ENCODE measurements at regions not wholly inside any gene's neighbourhood (a gene's known extent, or its start where the extent isn't known, plus 50 kb on each side); places are given as distances from the start of the nearest gene placed in this dataset.
A peak's percentile ranks its signal among the peaks of the same experiment; 100 is the strongest.

DNA sequence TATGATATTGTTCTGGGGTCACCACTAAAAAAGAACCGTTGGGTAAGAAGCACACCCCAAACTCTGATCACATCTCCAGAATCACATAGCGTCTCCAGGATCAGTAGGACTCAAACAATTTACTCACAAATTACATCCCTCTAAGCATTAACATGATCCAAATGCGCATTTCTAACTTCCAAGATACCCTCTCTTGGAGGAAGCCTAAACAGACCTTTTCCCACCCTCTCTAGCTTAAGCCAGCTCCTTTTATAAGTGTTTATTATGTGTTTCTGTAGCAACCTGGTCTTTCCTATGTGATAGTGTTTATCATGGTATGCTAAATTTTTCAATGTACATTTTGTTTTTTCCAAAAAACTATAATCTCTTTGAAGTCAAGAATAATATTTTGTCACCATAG, 1846.5 kb downstream of the OLFM4 start:
- POLR2A ChIA-PET (ENCODE audit: partially characterized antibody): no interaction called here
- H2BK12ac ChIP-seq (ENCODE audit: low read depth, low read length): no peak overlapping the region
- CTCF ChIA-PET (ENCODE audit: partially characterized antibody): interaction anchor here (0.9 kb wide), 1 partner anchor 370 kb away, joined by 4 read pairs; no protein-coding TSS in a partner anchor
- H3K23me2 ChIP-seq (ENCODE audit: low read depth, low read length): no peaks in the 10 kb centered on the region
- no peak overlapping the region; the same call in 1 of the 2 replicates for H2BK20ac ChIP-seq (ENCODE audit: low read length)
- H3K27me3 ChIP-seq (replicated peaks in 1 of 4; ENCODE audit: control insufficient read depth in 3 of 4, extremely low read depth in 1 of 4, insufficient read depth in 3 of 4, low read length in 3 of 4): no peaks in the 10 kb centered on the region
- TF ChIP-seq POU5F1 (IDR thresholded peaks at IDR 0.05; ENCODE audit: low read depth, low read length) (peak; percentile 78; the same call in 1 of the 2 replicates), CREB1 (IDR thresholded peaks at IDR 0.05) (no peak)
- no peak overlapping the region for H3K23ac ChIP-seq (ENCODE audit: insufficient read length)
- H2AK5ac ChIP-seq (ENCODE audit: low read depth, low read length): no peak overlapping the region
- H4K20me1 ChIP-seq (replicated peaks in 1 of 2; ENCODE audit: control insufficient read depth in 1 of 2, insufficient read depth in 2 of 2, low read length in 2 of 2): no peaks in the 10 kb centered on the region
- H3K4ac ChIP-seq (replicated peaks; ENCODE audit: insufficient read length, low read depth, low read length): no peak overlapping the region
- H3K36me3 ChIP-seq (ENCODE audit: control insufficient read depth in 2 of 4, insufficient read depth in 4 of 4, low read length in 3 of 4): no peaks in the 10 kb centered on the region
- H2BK5ac ChIP-seq (ENCODE audit: low read depth, low read length): no peak overlapping the region
- no peak overlapping the region for H3K9ac ChIP-seq (replicated peaks in 1 of 4; ENCODE audit: extremely low read depth in 1 of 4, low read depth in 3 of 4, low read length in 3 of 4)
- no peak overlapping the region for H2BK15ac ChIP-seq (ENCODE audit: low read length)
- no peak overlapping the region for H2AFZ ChIP-seq (ENCODE audit: low read length)
- H4K91ac ChIP-seq (replicated peaks; ENCODE audit: insufficient read length, low read length): no peak overlapping the region
- H3K4me3 ChIP-seq (ENCODE audit: extremely low read depth in 1 of 4, insufficient read depth in 2 of 4, low read depth in 3 of 4, low read length in 4 of 4): no peak overlapping the region
- no peak overlapping the region for H3K18ac ChIP-seq (ENCODE audit: extremely low read depth, low read length)
- no peaks in the 10 kb centered on the region for H3K79me1 ChIP-seq (ENCODE audit: low read depth, low read length)
- 83% methylated on average over 3 of the region's 3 CpGs; no CpG with 5 or more reads in 1 of the 2 experiments for WGBS, 2 experiments (ENCODE audit: extremely low coverage in 1 of 2, insufficient coverage in 1 of 2, insufficient read length in 1 of 2, insufficient replicate concordance in 2 of 2, low coverage in 1 of 2, low lambda C conversion rate in 2 of 2, missing lambda C conversion rate in 1 of 2)
- no peak overlapping the region for H2BK120ac ChIP-seq (replicated peaks; ENCODE audit: low read depth, low read length)
- no peak overlapping the region for H3K27ac ChIP-seq (ENCODE audit: low read depth, low read length)
- H4K8ac ChIP-seq (ENCODE audit: extremely low read depth, insufficient read depth, low read length): no peak overlapping the region
- no peak for FAIRE-seq
- no peak overlapping the region for H3K14ac ChIP-seq (ENCODE audit: insufficient read length)
- peak overlapping the region in 1 of 2 experiments; percentile 13; a peak in 1 of 4 replicates for H3K4me2 ChIP-seq (ENCODE audit: insufficient read depth in 1 of 2, low read depth in 2 of 2, low read length in 2 of 2)
- H3K9me3 ChIP-seq (ENCODE audit: insufficient read depth in 2 of 2, low read depth in 1 of 2, low read length in 1 of 2): no peaks in the 10 kb centered on the region; a peak in 2 of 4 replicates
- peaks cover 0 to 6% (median 2%) of the 10 kb centered on the region in 4 experiments; a peak in 2 of 7 replicates for H3K4me1 ChIP-seq (replicated peaks in 1 of 4; ENCODE audit: control insufficient read depth in 3 of 4, insufficient read depth in 4 of 4, low read length in 3 of 4)
- no peaks in the 10 kb centered on the region for H3K79me2 ChIP-seq (ENCODE audit: control insufficient read depth in 1 of 2, insufficient read depth in 2 of 2, low read length in 2 of 2)
- DNase-seq (ENCODE audit: low read depth in 1 of 2, low spot score in 2 of 2): no peak
- H4K5ac ChIP-seq (ENCODE audit: insufficient read length, low read depth, low read length): no peak overlapping the region
- no peak overlapping the region for H3K56ac ChIP-seq (replicated peaks; ENCODE audit: insufficient read length, low read depth, low read length)

Measured in H1 (cell line).